Neural cell (in vitro differentiated cells): ENCODE measurements at regions not wholly inside any gene's neighbourhood (a gene's known extent, or its start where the extent isn't known, plus 50 kb on each side); places are given as distances from the start of the nearest gene placed in this dataset.
"Not testable (repeated sequence)": the region's sequence is repeated elsewhere in the genome, so short reads cannot be mapped to it uniquely, and the experiment has no call there.

Source experiments
- H2AFZ ChIP-seq: fragments of 200-600, 300-800 bp; sonication (generic), shearing (Covaris generic); 2 replicates; pipeline ENCODE4 v1.6.0; 2014; ENCODE audit warnings: low read depth, mild to moderate bottlenecking, antibody characterized with exemption, low read length, moderate library complexity
- H3F3A ChIP-seq: fragments of 200-600 bp; shearing (Covaris generic); 2 replicates; pipeline ENCODE4 v1.6.1; 2016; ENCODE audit warnings: mild to moderate bottlenecking, moderate library complexity, mixed read lengths, antibody characterized with exemption, low read length; ENCODE audit not compliant: insufficient read depth, poor library complexity, severe bottlenecking
- H3K27ac ChIP-seq: fragments of 200-600, 300-800 bp; sonication (generic), shearing (Covaris generic); 2 replicates; pipeline ENCODE4 v1.5.1; 2014; ENCODE audit warnings: mild to moderate bottlenecking, low read length, moderate library complexity
- H3K27me3 ChIP-seq: fragments of 300-800, 200-600 bp; sonication (generic), shearing (Covaris generic); 2 replicates; pipeline ENCODE4 v1.6.0; 2014; ENCODE audit warnings: mild to moderate bottlenecking, low read depth, low read length, moderate library complexity; ENCODE audit not compliant: insufficient read depth
- H3K36me3 ChIP-seq: fragments of 300-800, 200-600 bp; sonication (generic), shearing (Covaris generic); 2 replicates; pipeline ENCODE4 v1.5.1; 2014; ENCODE audit warnings: mild to moderate bottlenecking, antibody characterized with exemption, low read length, moderate library complexity; ENCODE audit not compliant: insufficient read depth
- H3K4me2 ChIP-seq: fragments of 300-800, 200-600 bp; sonication (generic), shearing (Covaris generic); 2 replicates; pipeline ENCODE4 v1.6.0; 2014; ENCODE audit warnings: mild to moderate bottlenecking, low read length
- H3K4me3 ChIP-seq: fragments of 300-800, 200-600 bp; sonication (generic), shearing (Covaris generic); 2 replicates; pipeline ENCODE4 v1.5.1; 2014; ENCODE audit warnings: mild to moderate bottlenecking, low read length, moderate library complexity
- H3K79me2 ChIP-seq: fragments of 200-600 bp; shearing (Covaris generic); replicated peaks from 2 replicates; pipeline ENCODE4 v1.6.0; 2014; ENCODE audit warnings: mild to moderate bottlenecking, low read length, moderate library complexity; ENCODE audit not compliant: insufficient read depth
- H3K9ac ChIP-seq: fragments of 300-800, 200-600 bp; sonication (generic), shearing (Covaris generic); 2 replicates; pipeline ENCODE4 v1.6.1; 2016; ENCODE audit warnings: mild to moderate bottlenecking, low read length, mixed read lengths
- H3K9me2 ChIP-seq: fragments of 200-600 bp; shearing (Covaris generic); 2 replicates; pipeline ENCODE4 v1.6.1; 2016; ENCODE audit warnings: mild to moderate bottlenecking, low read length, mixed read lengths; ENCODE audit not compliant: insufficient read depth
- H3K9me3 ChIP-seq: fragments of 200-600, 300-800 bp; sonication (generic), shearing (Covaris generic); 2 replicates; pipeline ENCODE4 v1.6.1; 2016; ENCODE audit warnings: mild to moderate bottlenecking, mixed run types, low read length, moderate library complexity, mixed read lengths
- H4K20me1 ChIP-seq: fragments of 200-600 bp; shearing (Covaris generic); 2 replicates; pipeline ENCODE4 v1.6.1; 2016; ENCODE audit warnings: mild to moderate bottlenecking, mixed run types; ENCODE audit not compliant: insufficient read depth
- EP300 ChIP-seq: fragments of 450-650 bp; conservative IDR thresholded peaks from 2 replicates; pipeline ENCODE4 v1.6.1; 2014; ENCODE audit warnings: antibody characterized with exemption, mild to moderate bottlenecking, moderate library complexity; ENCODE audit not compliant: poor library complexity, severe bottlenecking
- EZH2 ChIP-seq: fragments of 200-600, 300-800 bp; shearing (Covaris generic), sonication (generic); IDR thresholded peaks from 2 replicates; pipeline ENCODE4 v1.6.1; 2014; ENCODE audit warnings: antibody characterized with exemption, low read length, borderline replicate concordance, mild to moderate bottlenecking; ENCODE audit not compliant: insufficient read depth, poor library complexity, severe bottlenecking
- MXI1 ChIP-seq: fragments of 450-650 bp; conservative IDR thresholded peaks from 2 replicates; pipeline ENCODE4 v1.6.1; 2014; ENCODE audit warnings: antibody characterized with exemption, mild to moderate bottlenecking; ENCODE audit not compliant: poor library complexity, severe bottlenecking
- POLR2AphosphoS5 ChIP-seq: IDR thresholded peaks from 2 replicates; pipeline ENCODE4 v1.6.1; 2012
- RAD21 ChIP-seq: fragments of 450-650 bp; conservative IDR thresholded peaks from 2 replicates; pipeline ENCODE4 v1.6.1; 2014; ENCODE audit warnings: antibody characterized with exemption, mild to moderate bottlenecking, moderate library complexity
- SMC3 ChIP-seq: fragments of 450-650 bp; conservative IDR thresholded peaks from 2 replicates; pipeline ENCODE4 v1.6.1; 2014; ENCODE audit warnings: antibody characterized with exemption, mild to moderate bottlenecking, moderate library complexity; ENCODE audit not compliant: poor library complexity
- TAF1 ChIP-seq: IDR thresholded peaks from 2 replicates; pipeline ENCODE4 v1.6.1; 2012; ENCODE audit warnings: low read depth
- TF ChIP-seq, protein P1 (sequence below): IDR thresholded peaks from 2 replicates; pipeline ENCODE4 v1.6.1; 2012; ENCODE audit warnings: borderline replicate concordance
- TF ChIP-seq, protein P2 (sequence below): fragments of 450-650 bp; IDR thresholded peaks from 2 replicates; pipeline ENCODE4 v1.5.1; 2014; ENCODE audit warnings: antibody characterized with exemption, mild to moderate bottlenecking, moderate library complexity; ENCODE audit not compliant: poor library complexity, severe bottlenecking

DNA sequence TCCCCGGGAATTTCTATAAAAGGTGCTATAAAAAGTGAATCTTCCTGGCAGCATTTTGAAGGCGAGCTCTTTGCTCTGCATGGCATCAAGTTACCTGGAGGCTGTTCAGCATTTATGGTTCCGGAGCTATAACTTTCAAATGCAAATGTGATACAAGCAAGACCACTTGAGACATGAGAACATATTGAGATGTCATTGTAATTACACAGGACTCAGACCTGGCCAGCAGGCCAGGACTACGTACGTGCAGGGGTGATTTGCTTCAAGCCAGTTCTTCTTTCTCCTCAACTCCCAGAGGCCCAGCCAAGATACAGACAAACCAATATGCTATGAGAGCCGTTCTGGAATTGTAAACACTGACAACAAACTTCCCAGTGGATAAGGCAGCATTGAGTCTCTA is 227.4 kb upstream of the FAT3 start:
- Histone ChIP-seq H2AFZ (no peak overlapping the region), H3K9me2 (no peaks in the 10 kb centered on the region), H3K27me3 (no peaks in the 10 kb centered on the region), H3F3A (no peaks in the 10 kb centered on the region), H3K9me3 (no peaks in the 10 kb centered on the region), H4K20me1 (no peaks in the 10 kb centered on the region), H3K79me2 (no peaks in the 10 kb centered on the region), H3K36me3 (no peaks in the 10 kb centered on the region), H3K27ac (no peak overlapping the region), H3K4me2 (no peak overlapping the region), H3K4me3 (no peak overlapping the region), H3K9ac (no peak overlapping the region)
- TF ChIP-seq MXI1 (no peak), POLR2AphosphoS5 (no peak), RAD21 (no peak), EZH2 (no peak)
- TF ChIP-seq, protein P1, sequence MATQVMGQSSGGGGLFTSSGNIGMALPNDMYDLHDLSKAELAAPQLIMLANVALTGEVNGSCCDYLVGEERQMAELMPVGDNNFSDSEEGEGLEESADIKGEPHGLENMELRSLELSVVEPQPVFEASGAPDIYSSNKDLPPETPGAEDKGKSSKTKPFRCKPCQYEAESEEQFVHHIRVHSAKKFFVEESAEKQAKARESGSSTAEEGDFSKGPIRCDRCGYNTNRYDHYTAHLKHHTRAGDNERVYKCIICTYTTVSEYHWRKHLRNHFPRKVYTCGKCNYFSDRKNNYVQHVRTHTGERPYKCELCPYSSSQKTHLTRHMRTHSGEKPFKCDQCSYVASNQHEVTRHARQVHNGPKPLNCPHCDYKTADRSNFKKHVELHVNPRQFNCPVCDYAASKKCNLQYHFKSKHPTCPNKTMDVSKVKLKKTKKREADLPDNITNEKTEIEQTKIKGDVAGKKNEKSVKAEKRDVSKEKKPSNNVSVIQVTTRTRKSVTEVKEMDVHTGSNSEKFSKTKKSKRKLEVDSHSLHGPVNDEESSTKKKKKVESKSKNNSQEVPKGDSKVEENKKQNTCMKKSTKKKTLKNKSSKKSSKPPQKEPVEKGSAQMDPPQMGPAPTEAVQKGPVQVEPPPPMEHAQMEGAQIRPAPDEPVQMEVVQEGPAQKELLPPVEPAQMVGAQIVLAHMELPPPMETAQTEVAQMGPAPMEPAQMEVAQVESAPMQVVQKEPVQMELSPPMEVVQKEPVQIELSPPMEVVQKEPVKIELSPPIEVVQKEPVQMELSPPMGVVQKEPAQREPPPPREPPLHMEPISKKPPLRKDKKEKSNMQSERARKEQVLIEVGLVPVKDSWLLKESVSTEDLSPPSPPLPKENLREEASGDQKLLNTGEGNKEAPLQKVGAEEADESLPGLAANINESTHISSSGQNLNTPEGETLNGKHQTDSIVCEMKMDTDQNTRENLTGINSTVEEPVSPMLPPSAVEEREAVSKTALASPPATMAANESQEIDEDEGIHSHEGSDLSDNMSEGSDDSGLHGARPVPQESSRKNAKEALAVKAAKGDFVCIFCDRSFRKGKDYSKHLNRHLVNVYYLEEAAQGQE: no peak
- TF ChIP-seq, protein P2, sequence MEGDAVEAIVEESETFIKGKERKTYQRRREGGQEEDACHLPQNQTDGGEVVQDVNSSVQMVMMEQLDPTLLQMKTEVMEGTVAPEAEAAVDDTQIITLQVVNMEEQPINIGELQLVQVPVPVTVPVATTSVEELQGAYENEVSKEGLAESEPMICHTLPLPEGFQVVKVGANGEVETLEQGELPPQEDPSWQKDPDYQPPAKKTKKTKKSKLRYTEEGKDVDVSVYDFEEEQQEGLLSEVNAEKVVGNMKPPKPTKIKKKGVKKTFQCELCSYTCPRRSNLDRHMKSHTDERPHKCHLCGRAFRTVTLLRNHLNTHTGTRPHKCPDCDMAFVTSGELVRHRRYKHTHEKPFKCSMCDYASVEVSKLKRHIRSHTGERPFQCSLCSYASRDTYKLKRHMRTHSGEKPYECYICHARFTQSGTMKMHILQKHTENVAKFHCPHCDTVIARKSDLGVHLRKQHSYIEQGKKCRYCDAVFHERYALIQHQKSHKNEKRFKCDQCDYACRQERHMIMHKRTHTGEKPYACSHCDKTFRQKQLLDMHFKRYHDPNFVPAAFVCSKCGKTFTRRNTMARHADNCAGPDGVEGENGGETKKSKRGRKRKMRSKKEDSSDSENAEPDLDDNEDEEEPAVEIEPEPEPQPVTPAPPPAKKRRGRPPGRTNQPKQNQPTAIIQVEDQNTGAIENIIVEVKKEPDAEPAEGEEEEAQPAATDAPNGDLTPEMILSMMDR: no peak

DNA sequence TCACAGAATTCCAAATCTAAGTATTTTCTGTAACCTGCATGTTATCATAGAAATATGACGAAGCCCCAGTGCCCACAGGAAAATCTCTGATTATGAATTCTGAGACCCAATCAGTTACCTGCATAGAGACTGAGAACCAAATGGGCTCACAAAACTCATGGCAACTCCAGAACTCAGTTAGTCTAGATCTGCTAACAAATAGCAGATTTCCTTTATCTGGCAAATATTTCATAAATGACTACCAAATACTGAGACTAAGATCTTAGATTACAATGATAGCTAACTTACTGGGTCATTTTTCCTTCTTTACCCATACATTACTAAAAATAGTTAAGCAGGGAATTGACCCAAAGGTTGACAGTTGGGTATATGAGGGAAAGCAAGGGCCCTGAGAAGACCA is 228.1 kb upstream of the FAT3 start:
- no peaks in the 10 kb centered on the region for H3F3A ChIP-seq
- no peaks in the 10 kb centered on the region for H4K20me1 ChIP-seq
- H3K9ac ChIP-seq: no peak overlapping the region
- H3K27me3 ChIP-seq: no peaks in the 10 kb centered on the region
- no peak overlapping the region for H3K4me2 ChIP-seq
- H3K9me3 ChIP-seq: no peaks in the 10 kb centered on the region
- no peaks in the 10 kb centered on the region for H3K79me2 ChIP-seq
- no peaks in the 10 kb centered on the region for H3K9me2 ChIP-seq
- H2AFZ ChIP-seq: no peak overlapping the region
- TF ChIP-seq EP300: no peak
- TF ChIP-seq, protein P1: no peak
- TF ChIP-seq RAD21: no peak
- TF ChIP-seq POLR2AphosphoS5: no peak
- TF ChIP-seq TAF1: no peak
- TF ChIP-seq SMC3: no peak
- TF ChIP-seq, protein P2: no peak
- TF ChIP-seq EZH2: no peak
- TF ChIP-seq MXI1: no peak
- H3K36me3 ChIP-seq: no peaks in the 10 kb centered on the region
- no peak overlapping the region for H3K27ac ChIP-seq
- no peak overlapping the region for H3K4me3 ChIP-seq

DNA sequence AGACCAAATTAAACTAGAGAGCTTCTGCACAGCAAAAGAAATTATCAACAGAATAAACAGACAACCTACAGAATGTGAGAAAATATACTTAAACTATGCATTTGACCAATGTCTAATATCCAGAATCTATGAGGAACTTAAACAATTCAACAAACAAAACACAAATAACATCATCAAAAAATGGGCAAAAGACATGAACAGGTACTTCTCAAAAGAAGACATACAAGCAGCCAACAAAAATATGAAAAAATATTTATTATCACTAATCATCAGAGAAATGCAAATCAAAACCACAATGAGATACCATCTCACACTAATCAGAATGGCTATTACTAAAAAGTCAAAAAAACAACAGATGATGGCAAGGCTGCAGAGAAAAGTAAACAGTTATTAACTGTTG is 236.2 kb upstream of the FAT3 start:
- not testable (repeated sequence) for H3K4me2 ChIP-seq, H2AFZ ChIP-seq, H3F3A ChIP-seq, H3K4me3 ChIP-seq, H4K20me1 ChIP-seq, H3K9ac ChIP-seq, H3K36me3 ChIP-seq, H3K9me2 ChIP-seq, H3K27me3 ChIP-seq, H3K27ac ChIP-seq, H3K9me3 ChIP-seq, H3K79me2 ChIP-seq
